ENCODE measurements at regions not wholly inside any gene's neighbourhood (a gene's known extent, or its start where the extent isn't known, plus 50 kb on each side); places are given as distances from the start of the nearest gene placed in this dataset.

DNA sequence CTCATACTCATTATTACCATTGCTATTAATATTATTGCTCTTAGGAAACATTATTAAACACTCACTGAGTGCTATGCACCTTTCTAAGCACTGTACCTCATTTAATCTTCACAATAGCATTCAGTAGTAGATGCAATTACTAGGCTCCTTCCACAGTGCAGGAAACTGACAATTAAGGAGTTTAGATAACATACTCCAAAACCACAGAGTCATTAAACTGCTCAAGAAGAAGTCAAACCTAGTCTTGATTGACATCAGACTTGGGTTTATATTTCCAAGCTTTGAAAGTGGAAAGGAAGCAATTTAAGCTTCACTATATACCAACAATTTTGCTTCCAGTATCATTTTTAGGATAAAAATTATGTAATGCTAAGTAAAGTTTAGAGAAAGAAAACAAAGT, 490.1 kb upstream of the ARRDC4 start:
- Histone ChIP-seq H3K36me3 (no peaks in the 10 kb centered on the region), H3K4me3 (no peak overlapping the region), H3K9me3 (no peaks in the 10 kb centered on the region), H3K27me3 (no peaks in the 10 kb centered on the region), H3K27ac (no peak overlapping the region), H3K4me1 (no peaks in the 10 kb centered on the region)
- intact Hi-C loops (cut with DNase I): no loop called here
- TF ChIP-seq, protein P1, sequence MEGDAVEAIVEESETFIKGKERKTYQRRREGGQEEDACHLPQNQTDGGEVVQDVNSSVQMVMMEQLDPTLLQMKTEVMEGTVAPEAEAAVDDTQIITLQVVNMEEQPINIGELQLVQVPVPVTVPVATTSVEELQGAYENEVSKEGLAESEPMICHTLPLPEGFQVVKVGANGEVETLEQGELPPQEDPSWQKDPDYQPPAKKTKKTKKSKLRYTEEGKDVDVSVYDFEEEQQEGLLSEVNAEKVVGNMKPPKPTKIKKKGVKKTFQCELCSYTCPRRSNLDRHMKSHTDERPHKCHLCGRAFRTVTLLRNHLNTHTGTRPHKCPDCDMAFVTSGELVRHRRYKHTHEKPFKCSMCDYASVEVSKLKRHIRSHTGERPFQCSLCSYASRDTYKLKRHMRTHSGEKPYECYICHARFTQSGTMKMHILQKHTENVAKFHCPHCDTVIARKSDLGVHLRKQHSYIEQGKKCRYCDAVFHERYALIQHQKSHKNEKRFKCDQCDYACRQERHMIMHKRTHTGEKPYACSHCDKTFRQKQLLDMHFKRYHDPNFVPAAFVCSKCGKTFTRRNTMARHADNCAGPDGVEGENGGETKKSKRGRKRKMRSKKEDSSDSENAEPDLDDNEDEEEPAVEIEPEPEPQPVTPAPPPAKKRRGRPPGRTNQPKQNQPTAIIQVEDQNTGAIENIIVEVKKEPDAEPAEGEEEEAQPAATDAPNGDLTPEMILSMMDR (IDR thresholded peaks at IDR 0.05): no peak
- no peak for DNase-seq (ENCODE audit: low spot score in 2 of 2)

DNA sequence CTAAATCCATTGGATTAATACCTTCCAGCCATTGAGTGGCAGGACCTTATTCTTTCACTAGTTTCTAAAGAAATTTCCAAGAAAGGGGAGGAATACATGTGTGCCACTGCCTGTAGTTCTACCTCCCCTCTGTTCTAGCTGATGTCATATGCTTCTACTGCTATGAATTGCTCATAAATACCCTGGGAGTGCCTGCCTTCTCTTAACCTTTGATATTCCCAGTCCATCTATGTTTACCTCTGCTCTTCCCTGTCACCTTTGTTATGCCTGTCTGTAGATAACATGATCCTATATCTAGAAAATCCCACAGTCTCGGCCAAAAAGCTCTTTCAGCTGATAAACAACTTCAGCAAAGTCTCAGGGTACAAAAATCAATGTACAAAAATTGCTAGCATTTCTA, 486.9 kb upstream of the ARRDC4 start:
- Histone ChIP-seq H3K9me3 (no peaks in the 10 kb centered on the region), H3K36me3 (no peaks in the 10 kb centered on the region)
- intact Hi-C loops (cut with DNase I): no loop called here

DNA sequence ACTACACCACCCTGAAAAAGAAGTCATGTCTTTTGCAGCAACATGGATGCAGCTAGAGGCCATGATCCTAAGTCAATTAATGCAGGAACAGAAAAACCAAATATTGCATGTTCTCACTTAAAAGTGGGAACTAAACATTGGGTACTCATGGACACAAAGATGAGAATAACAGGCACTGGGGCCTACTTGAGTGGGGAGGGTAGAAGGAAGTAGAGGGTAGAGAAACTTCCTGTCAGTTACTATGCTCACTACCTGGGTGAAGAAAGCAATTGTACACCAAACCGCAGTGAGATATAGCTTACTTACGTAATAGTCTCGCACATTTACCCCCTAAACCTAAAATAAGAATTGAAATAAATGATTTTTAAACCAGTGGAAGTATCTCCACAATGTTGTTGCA, 480.5 kb upstream of the ARRDC4 start:
- TF ChIP-seq, protein P1 (IDR thresholded peaks at IDR 0.05): no peak
- H3K4me1 ChIP-seq: no peaks in the 10 kb centered on the region
- no peaks in the 10 kb centered on the region for H3K9me3 ChIP-seq
- intact Hi-C loops (cut with DNase I): no loop called here
- no peak overlapping the region for H3K4me3 ChIP-seq
- no peak overlapping the region for H3K27ac ChIP-seq
- H3K36me3 ChIP-seq: no peaks in the 10 kb centered on the region
- DNase-seq (ENCODE audit: low spot score in 2 of 2): no peak
- no peaks in the 10 kb centered on the region for H3K27me3 ChIP-seq

More for the DNA sequence above, 486.9 kb upstream of the ARRDC4 start:
- Histone ChIP-seq H3K27me3 (no peaks in the 10 kb centered on the region), H3K4me3 (no peak overlapping the region), H3K4me1 (no peaks in the 10 kb centered on the region), H3K27ac (no peak overlapping the region)
- TF ChIP-seq, protein P1 (IDR thresholded peaks at IDR 0.05): no peak
- no peak for DNase-seq (ENCODE audit: low spot score in 2 of 2)

DNA sequence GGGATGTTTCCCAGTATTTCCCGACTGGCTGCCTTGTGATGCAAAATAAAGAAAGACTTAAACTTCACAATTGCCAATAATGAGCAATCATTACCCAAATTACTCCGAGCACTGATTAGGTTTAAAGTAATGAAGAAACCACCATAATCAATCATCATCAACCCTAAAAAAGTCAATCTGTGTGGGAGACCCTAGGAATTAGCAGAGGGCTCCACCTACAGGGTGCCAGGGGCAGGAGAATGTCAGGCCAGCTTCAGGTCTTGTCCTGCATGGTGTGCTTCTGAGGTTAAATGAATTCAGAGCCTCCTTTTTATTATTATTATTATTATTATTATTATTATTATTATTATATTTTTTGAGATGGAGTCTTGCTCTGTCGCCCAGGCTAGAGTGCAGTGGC, 478.0 kb upstream of the ARRDC4 start:
- intact Hi-C loops (cut with DNase I): no loop called here
- no peaks in the 10 kb centered on the region for H3K4me1 ChIP-seq
- no peak overlapping the region for H3K4me3 ChIP-seq
- H3K27ac ChIP-seq: no peak overlapping the region
- no peaks in the 10 kb centered on the region for H3K27me3 ChIP-seq
- no peaks in the 10 kb centered on the region for H3K9me3 ChIP-seq
- H3K36me3 ChIP-seq: no peaks in the 10 kb centered on the region
- TF ChIP-seq, protein P1 (IDR thresholded peaks at IDR 0.05): no peak
- DNase-seq (ENCODE audit: low spot score in 2 of 2): no peak

DNA sequence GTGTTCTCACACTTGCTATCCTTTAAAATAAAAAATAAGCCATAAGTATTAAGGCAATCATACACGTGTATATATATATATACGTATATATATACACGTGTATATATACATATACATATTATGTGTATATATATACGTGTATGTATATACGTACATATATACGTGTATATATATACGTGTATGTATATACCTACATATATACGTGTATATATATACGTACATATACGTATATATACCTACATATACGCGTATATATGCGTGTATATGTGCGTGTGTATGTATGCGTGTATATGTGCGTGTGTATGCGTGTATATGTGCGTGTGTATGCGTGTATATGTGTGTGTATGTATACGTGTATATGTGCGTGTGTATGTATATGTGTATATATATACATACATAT, 477.3 kb upstream of the ARRDC4 start:
- TF ChIP-seq, protein P1 (IDR thresholded peaks at IDR 0.05): no peak
- Histone ChIP-seq H3K27ac (no peak overlapping the region), H3K9me3 (no peaks in the 10 kb centered on the region), H3K4me3 (no peak overlapping the region), H3K27me3 (no peaks in the 10 kb centered on the region), H3K36me3 (no peaks in the 10 kb centered on the region), H3K4me1 (no peaks in the 10 kb centered on the region)
- no peak for DNase-seq (ENCODE audit: low spot score in 2 of 2)
- intact Hi-C loops (cut with DNase I): no loop called here

DNA sequence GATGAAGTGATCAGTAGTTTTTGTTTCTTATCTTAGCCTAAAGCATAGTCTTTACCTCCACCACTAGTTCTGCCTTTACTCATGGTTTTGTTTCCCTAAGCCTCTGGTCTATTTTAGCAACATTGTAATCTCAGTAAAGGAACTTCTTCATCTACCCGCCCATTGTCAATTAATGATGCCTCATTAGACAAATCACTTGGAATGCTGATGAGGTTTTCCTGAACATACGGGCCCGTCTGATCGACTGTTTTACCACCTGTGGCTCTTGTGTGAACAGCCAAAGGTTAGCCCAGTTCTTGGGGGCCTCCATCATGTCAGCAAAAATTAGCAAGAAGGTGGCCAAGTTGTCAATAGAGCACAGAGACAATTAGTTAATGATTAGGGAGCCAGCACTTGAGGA, 470.1 kb upstream of the ARRDC4 start:
- DNase-seq (ENCODE audit: low spot score in 2 of 2): no peak
- H3K9me3 ChIP-seq: no peaks in the 10 kb centered on the region
- H3K4me3 ChIP-seq: no peak overlapping the region
- no peaks in the 10 kb centered on the region for H3K27me3 ChIP-seq
- no peaks in the 10 kb centered on the region for H3K4me1 ChIP-seq
- H3K36me3 ChIP-seq: no peaks in the 10 kb centered on the region
- intact Hi-C loops (cut with DNase I): no loop called here
- H3K27ac ChIP-seq: no peak overlapping the region
- TF ChIP-seq, protein P1 (IDR thresholded peaks at IDR 0.05): no peak
